ENCODE measurements at regions not wholly inside any gene's neighbourhood (a gene's known extent, or its start where the extent isn't known, plus 50 kb on each side); places are given as distances from the start of the nearest gene placed in this dataset.
A peak's percentile ranks its signal among the peaks of the same experiment; 100 is the strongest.

DNA sequence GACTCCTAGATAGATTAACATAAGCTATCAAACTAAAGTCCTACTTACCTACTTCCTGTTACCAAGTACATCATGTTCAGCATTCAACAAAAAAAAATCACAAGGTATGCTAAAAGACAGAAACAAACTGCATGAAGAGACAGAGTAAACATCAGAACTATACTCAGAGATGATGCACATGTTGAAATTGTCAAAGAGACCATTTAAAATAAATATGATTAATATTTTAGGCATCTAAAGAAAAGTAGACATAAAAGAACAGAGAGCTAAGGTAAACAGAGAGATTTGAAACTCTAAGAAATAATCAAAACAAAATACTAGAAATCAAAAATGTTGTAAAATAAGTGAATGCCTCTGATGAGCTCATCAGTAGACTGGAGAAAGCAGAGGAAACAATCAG is 224.8 kb upstream of the STAC start:
- no peaks in the 10 kb centered on the region for H3F3A ChIP-seq (replicated peaks; ENCODE audit: insufficient read depth)
- H2AFZ ChIP-seq (ENCODE audit: low read depth), result peak overlapping the region; percentile 26; the same call in 1 of the 2 replicates
- CTCF ChIA-PET, result interaction anchor here (0.5 kb wide), 1 partner anchor 1409 kb away, joined by 3 read pairs; no protein-coding TSS in a partner anchor
- H3K79me2 ChIP-seq (ENCODE audit: insufficient read depth), result no peaks in the 10 kb centered on the region
- no peak overlapping the region for H3K4me3 ChIP-seq (ENCODE audit: low read depth in 2 of 2, low read length in 1 of 2)
- TF ChIP-seq, protein P1, sequence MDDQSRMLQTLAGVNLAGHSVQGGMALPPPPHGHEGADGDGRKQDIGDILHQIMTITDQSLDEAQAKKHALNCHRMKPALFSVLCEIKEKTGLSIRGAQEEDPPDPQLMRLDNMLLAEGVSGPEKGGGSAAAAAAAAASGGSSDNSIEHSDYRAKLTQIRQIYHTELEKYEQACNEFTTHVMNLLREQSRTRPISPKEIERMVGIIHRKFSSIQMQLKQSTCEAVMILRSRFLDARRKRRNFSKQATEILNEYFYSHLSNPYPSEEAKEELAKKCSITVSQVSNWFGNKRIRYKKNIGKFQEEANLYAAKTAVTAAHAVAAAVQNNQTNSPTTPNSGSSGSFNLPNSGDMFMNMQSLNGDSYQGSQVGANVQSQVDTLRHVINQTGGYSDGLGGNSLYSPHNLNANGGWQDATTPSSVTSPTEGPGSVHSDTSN (IDR thresholded peaks at IDR 0.05), result no peak
- no peak for TF ChIP-seq MXI1 (IDR thresholded peaks at IDR 0.05; ENCODE audit: low read depth, low read length)
- TF ChIP-seq, protein P2, sequence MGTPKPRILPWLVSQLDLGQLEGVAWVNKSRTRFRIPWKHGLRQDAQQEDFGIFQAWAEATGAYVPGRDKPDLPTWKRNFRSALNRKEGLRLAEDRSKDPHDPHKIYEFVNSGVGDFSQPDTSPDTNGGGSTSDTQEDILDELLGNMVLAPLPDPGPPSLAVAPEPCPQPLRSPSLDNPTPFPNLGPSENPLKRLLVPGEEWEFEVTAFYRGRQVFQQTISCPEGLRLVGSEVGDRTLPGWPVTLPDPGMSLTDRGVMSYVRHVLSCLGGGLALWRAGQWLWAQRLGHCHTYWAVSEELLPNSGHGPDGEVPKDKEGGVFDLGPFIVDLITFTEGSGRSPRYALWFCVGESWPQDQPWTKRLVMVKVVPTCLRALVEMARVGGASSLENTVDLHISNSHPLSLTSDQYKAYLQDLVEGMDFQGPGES (IDR thresholded peaks at IDR 0.05; ENCODE audit: low read depth, low read length), result no peak
- TF ChIP-seq FOSL2 (IDR thresholded peaks at IDR 0.05; ENCODE audit: borderline replicate concordance, low read depth), result no peak
- POLR2A ChIA-PET, result no interaction called here
- peaks cover 0 to 3% of the 10 kb centered on the region in 2 experiments for H3K36me3 ChIP-seq (replicated peaks in 1 of 2; ENCODE audit: control insufficient read depth in 1 of 2, insufficient read depth in 2 of 2, low read length in 1 of 2)
- no peak overlapping the region for H3K27ac ChIP-seq (ENCODE audit: low read depth in 2 of 2, low read length in 1 of 2)
- no peak overlapping the region for H3K9ac ChIP-seq
- H3K4me2 ChIP-seq, result no peak overlapping the region
- H4K20me1 ChIP-seq (ENCODE audit: insufficient read depth), result no peaks in the 10 kb centered on the region
- no peaks in the 10 kb centered on the region for H3K27me3 ChIP-seq (ENCODE audit: insufficient read depth)
- no peaks in the 10 kb centered on the region for H3K9me2 ChIP-seq
- no peaks in the 10 kb centered on the region for H3K9me3 ChIP-seq
- H3K4me1 ChIP-seq (ENCODE audit: control insufficient read depth in 1 of 2, insufficient read depth in 2 of 2, low read depth in 1 of 2, low read length in 1 of 2), result no peaks in the 10 kb centered on the region
- DNase-seq, result no peak

- no peaks in the 10 kb centered on the region for H4K20me1 ChIP-seq (ENCODE audit: insufficient read depth)
- no peaks in the 10 kb centered on the region for H3K9me2 ChIP-seq
- 0 out of 4 replicates have a peak, but pooled peaks cover 0 to 6% of the 10 kb centered on the region in 2 experiments for H3K4me1 ChIP-seq (ENCODE audit: control insufficient read depth in 1 of 2, insufficient read depth in 2 of 2, low read depth in 1 of 2, low read length in 1 of 2)
- no peak overlapping the region for H3K4me3 ChIP-seq (ENCODE audit: low read depth in 2 of 2, low read length in 1 of 2)
- no peak overlapping the region for H3K9ac ChIP-seq
- H3K9me3 ChIP-seq, result no peaks in the 10 kb centered on the region
- no peaks in the 10 kb centered on the region for H3K79me2 ChIP-seq (ENCODE audit: insufficient read depth)
- no peaks in the 10 kb centered on the region for H3K27me3 ChIP-seq (ENCODE audit: insufficient read depth)
- peaks cover 9% of the 10 kb centered on the region for H3F3A ChIP-seq (replicated peaks; ENCODE audit: insufficient read depth)
- CTCF ChIA-PET, result no interaction called here
- 49% methylated on average over 3 of the region's 3 CpGs for WGBS (ENCODE audit: low lambda C conversion rate)
- no peaks in the 10 kb centered on the region for H3K36me3 ChIP-seq (replicated peaks in 1 of 2; ENCODE audit: control insufficient read depth in 1 of 2, insufficient read depth in 2 of 2, low read length in 1 of 2)
- no peak for DNase-seq
- no peak overlapping the region for H3K4me2 ChIP-seq
- no peak overlapping the region for H3K27ac ChIP-seq (ENCODE audit: low read depth in 2 of 2, low read length in 1 of 2)
- POLR2A ChIA-PET, result no interaction called here
- TF ChIP-seq FOSL2 (IDR thresholded peaks at IDR 0.05; ENCODE audit: borderline replicate concordance, low read depth) (peak; percentile 9; the same call in 1 of the 2 replicates), RCOR1 (IDR thresholded peaks at IDR 0.05; ENCODE audit: low read length) (no peak), NFIC (IDR thresholded peaks at IDR 0.05; ENCODE audit: borderline replicate concordance) (peak; percentile 68), TCF12 (IDR thresholded peaks at IDR 0.05) (peak; percentile 14; the same call in 1 of the 2 replicates)
- TF ChIP-seq, protein P1 (IDR thresholded peaks at IDR 0.05), result peak; percentile 60
- H2AFZ ChIP-seq (ENCODE audit: low read depth), result no peak overlapping the region
Measured at GRCh38 chr3:36164400-36164799, 215.9 kb upstream of the STAC start.
